ENCODE measurements at regions not wholly inside any gene's neighbourhood (a gene's known extent, or its start where the extent isn't known, plus 50 kb on each side); places are given as distances from the start of the nearest gene placed in this dataset.

- H3F3A ChIP-seq (ENCODE audit: low read length, unreplicated experiment): no peaks in the 10 kb centered on the region
- no peaks in the 10 kb centered on the region for H3K4me1 ChIP-seq (ENCODE audit: insufficient read depth, low read length)
- no peak overlapping the region for H3K4me3 ChIP-seq (ENCODE audit: low read length)
- BruUV-seq (replicated peaks): no TSS peak
- no peaks in the 10 kb centered on the region for H4K20me1 ChIP-seq (ENCODE audit: low read length)
- no peaks in the 10 kb centered on the region for H3K36me3 ChIP-seq (ENCODE audit: low read depth, low read length)
- intact Hi-C loops (cut with micrococcal nuclease): no loop called here
- DNase-seq (no peak), ATAC-seq (no peak)
- H2AFZ ChIP-seq (ENCODE audit: low read length): no peak overlapping the region
- no peaks in the 10 kb centered on the region for H3K9me2 ChIP-seq (replicated peaks; ENCODE audit: low read length)
- no peak overlapping the region for H3K9ac ChIP-seq (ENCODE audit: low read length)
- ChIA-PET POLR2A (ENCODE audit: unreplicated experiment) (no interaction called here), CTCF (no interaction called here)
- H3K79me2 ChIP-seq (ENCODE audit: low read length): no peaks in the 10 kb centered on the region
- H3K9me3 ChIP-seq (ENCODE audit: low read length): no peaks in the 10 kb centered on the region
- no peak overlapping the region for H3K27ac ChIP-seq (ENCODE audit: low read length)
- H3K27me3 ChIP-seq (ENCODE audit: low read length): no peaks in the 10 kb centered on the region
- no peak overlapping the region for H3K4me2 ChIP-seq (ENCODE audit: low read length)
- TF ChIP-seq EZH2 (IDR thresholded peaks at IDR 0.05; ENCODE audit: low read length, unreplicated experiment) (no peak), CTCF (conservative IDR thresholded peaks at IDR 0.05; ENCODE audit: low read depth, low read length) (no peak), EZH2phosphoT487 (IDR thresholded peaks at IDR 0.05; ENCODE audit: borderline replicate concordance, low read length) (no peak)
Measured at GRCh38 chr4:188918787-188919186, 779.5 kb downstream of the TRIML1 start.

GRCh38 chr4:188930822-188931221, 791.6 kb downstream of the TRIML1 start:
- H3K27me3 ChIP-seq (ENCODE audit: low read length): no peaks in the 10 kb centered on the region
- H3K27ac ChIP-seq (ENCODE audit: low read length): no peak overlapping the region
- no peaks in the 10 kb centered on the region for H3K36me3 ChIP-seq (ENCODE audit: low read depth, low read length)
- no peak overlapping the region for H3K4me3 ChIP-seq (ENCODE audit: low read length)
- no peak overlapping the region for H3K4me2 ChIP-seq (ENCODE audit: low read length)
- no peak for ATAC-seq
- H3K79me2 ChIP-seq (ENCODE audit: low read length): no peaks in the 10 kb centered on the region
- CTCF ChIA-PET: no interaction called here
- intact Hi-C loops (cut with micrococcal nuclease): no loop called here
- 0 out of 2 replicates have a peak, but pooled peaks cover 4% of the 10 kb centered on the region for H3K9me3 ChIP-seq (ENCODE audit: low read length)
- H4K20me1 ChIP-seq (ENCODE audit: low read length): no peaks in the 10 kb centered on the region
- H2AFZ ChIP-seq (ENCODE audit: low read length): no peak overlapping the region
- DNase-seq: no peak
- no peaks in the 10 kb centered on the region for H3K4me1 ChIP-seq (ENCODE audit: insufficient read depth, low read length)
- TF ChIP-seq EZH2phosphoT487 (IDR thresholded peaks at IDR 0.05; ENCODE audit: borderline replicate concordance, low read length): no peak
- TF ChIP-seq EZH2 (IDR thresholded peaks at IDR 0.05; ENCODE audit: low read length, unreplicated experiment): no peak
- TF ChIP-seq CTCF (conservative IDR thresholded peaks at IDR 0.05; ENCODE audit: low read depth, low read length): no peak
- no peak overlapping the region for H3K9ac ChIP-seq (ENCODE audit: low read length)
- H3F3A ChIP-seq (ENCODE audit: low read length, unreplicated experiment): no peaks in the 10 kb centered on the region
- no peaks in the 10 kb centered on the region for H3K9me2 ChIP-seq (replicated peaks; ENCODE audit: low read length)
- POLR2A ChIA-PET (ENCODE audit: unreplicated experiment): no interaction called here
- no TSS peak for BruUV-seq (replicated peaks)

GRCh38 chr4:188934320-188934962, 795.2 kb downstream of the TRIML1 start:
- POLR2A ChIA-PET (ENCODE audit: unreplicated experiment): no interaction called here
- TF ChIP-seq EZH2phosphoT487 (IDR thresholded peaks at IDR 0.05; ENCODE audit: borderline replicate concordance, low read length) (no peak), CTCF (conservative IDR thresholded peaks at IDR 0.05; ENCODE audit: low read depth, low read length) (no peak), EZH2 (IDR thresholded peaks at IDR 0.05; ENCODE audit: low read length, unreplicated experiment) (no peak)
- BruUV-seq (replicated peaks): no TSS peak

More at GRCh38 chr4:188934320-188934962, 795.2 kb downstream of the TRIML1 start:
- CTCF ChIA-PET: no interaction called here
- no peak for ATAC-seq
- Histone ChIP-seq H4K20me1 (ENCODE audit: low read length) (no peaks in the 10 kb centered on the region), H3K27ac (ENCODE audit: low read length) (no peak overlapping the region), H3K27me3 (ENCODE audit: low read length) (no peaks in the 10 kb centered on the region), H3K9me2 (replicated peaks; ENCODE audit: low read length) (no peaks in the 10 kb centered on the region), H3K4me1 (ENCODE audit: insufficient read depth, low read length) (no peaks in the 10 kb centered on the region), H3F3A (ENCODE audit: low read length, unreplicated experiment) (no peaks in the 10 kb centered on the region), H3K9me3 (ENCODE audit: low read length) (0 out of 2 replicates have a peak, but pooled peaks cover 4% of the 10 kb centered on the region), H3K4me3 (ENCODE audit: low read length) (no peak overlapping the region), H2AFZ (ENCODE audit: low read length) (no peak overlapping the region), H3K79me2 (ENCODE audit: low read length) (no peaks in the 10 kb centered on the region), H3K9ac (ENCODE audit: low read length) (no peak overlapping the region), H3K4me2 (ENCODE audit: low read length) (no peak overlapping the region), H3K36me3 (ENCODE audit: low read depth, low read length) (no peaks in the 10 kb centered on the region)
- intact Hi-C loops (cut with micrococcal nuclease): no loop called here
- DNase-seq: peak; percentile 17

Data from PC-3 (cell line).